Stimulated activated CD4-positive, alpha-beta T cell treated with anti-CD3 and anti-CD28 coated beads, Interleukin-4, amount 100 ng/mL, for 24 hours (primary cell): ENCODE measurements at regions not wholly inside any gene's neighbourhood (a gene's known extent, or its start where the extent isn't known, plus 50 kb on each side); places are given as distances from the start of the nearest gene placed in this dataset.

Source experiments
- DNase-seq: peaks from one replicate; pipeline ENCODE4 v3.0.0-alpha.2; 2020

- no peak for DNase-seq
Measured at GRCh38 chr11:15705891-15706290, 591.2 kb downstream of the INSC start.

GRCh38 chr11:15707194-15707593 is 592.5 kb downstream of the INSC start:
- DNase-seq, result no peak

- no peak for DNase-seq
Measured at GRCh38 chr11:15707971-15708370, 593.2 kb downstream of the INSC start.

GRCh38 chr11:15710580-15711275 is 596.0 kb downstream of the INSC start:
- DNase-seq, result no peak

- DNase-seq, result no peak
Measured at GRCh38 chr11:15711311-15711710, 596.6 kb downstream of the INSC start.

GRCh38 chr11:15714641-15715399 is 600.1 kb downstream of the INSC start:
- no peak for DNase-seq

GRCh38 chr11:15716550-15716949 is 601.8 kb downstream of the INSC start:
- DNase-seq, result no peak

GRCh38 chr11:15720460-15720859 is 605.7 kb downstream of the INSC start:
- no peak for DNase-seq

GRCh38 chr11:15723966-15724365 is 609.2 kb downstream of the INSC start:
- no peak for DNase-seq

- DNase-seq, result no peak
Measured at GRCh38 chr11:15724601-15725000, 609.9 kb downstream of the INSC start.

GRCh38 chr11:15725246-15725645 is 610.5 kb downstream of the INSC start:
- DNase-seq, result no peak

GRCh38 chr11:15726221-15726746 is 611.6 kb downstream of the INSC start:
- no peak for DNase-seq

GRCh38 chr11:15726893-15727519 is 612.3 kb downstream of the INSC start:
- DNase-seq, result no peak

GRCh38 chr11:15727520-15727914 is 612.8 kb downstream of the INSC start:
- DNase-seq, result no peak

- DNase-seq, result no peak
Measured at GRCh38 chr11:15728207-15728606, 613.5 kb downstream of the INSC start.

- DNase-seq, result no peak
Measured at GRCh38 chr11:15730263-15730994, 615.7 kb downstream of the INSC start.

- DNase-seq, result no peak
Measured at GRCh38 chr11:15730995-15731385, 616.3 kb downstream of the INSC start.

GRCh38 chr11:15735706-15736105 is 620.6 kb downstream of the SOX6 start:
- no peak for DNase-seq

GRCh38 chr11:15737320-15737719 is 619.0 kb downstream of the SOX6 start:
- no peak for DNase-seq

- no peak for DNase-seq
Measured at GRCh38 chr11:15738931-15739330, 617.4 kb downstream of the SOX6 start.

- no peak for DNase-seq
Measured at GRCh38 chr11:15742626-15743519, 613.5 kb downstream of the SOX6 start.

- no peak for DNase-seq
Measured at GRCh38 chr11:15744693-15745092, 611.7 kb downstream of the SOX6 start.
